Stimulated activated CD8-positive, alpha-beta memory T cell treated with anti-CD3 and anti-CD28 coated beads, Interleukin-4, amount 100 ng/mL, for 48 hours (primary cell): ENCODE measurements at regions not wholly inside any gene's neighbourhood (a gene's known extent, or its start where the extent isn't known, plus 50 kb on each side); places are given as distances from the start of the nearest gene placed in this dataset.

Experiments
- DNase-seq: peaks from one replicate; pipeline ENCODE4 v3.0.0-alpha.2; 2020

- no peak for DNase-seq
Measured at GRCh38 chr2:150971910-150972309, 289.8 kb downstream of the RBM43 start.

- DNase-seq, result no peak
Measured at GRCh38 chr2:150963336-150963735, 298.3 kb downstream of the RBM43 start.

- DNase-seq, result no peak
Measured at GRCh38 chr2:150955231-150955630, 306.4 kb downstream of the RBM43 start.

- DNase-seq, result no peak
Measured at GRCh38 chr2:150946831-150947230, 314.8 kb downstream of the RBM43 start.

- no peak for DNase-seq
Measured at GRCh38 chr2:150944315-150944714, 317.3 kb downstream of the RBM43 start.

GRCh38 chr2:150939087-150939486 lies 322.6 kb downstream of the RBM43 start:
- DNase-seq, result no peak

- DNase-seq, result no peak
Measured at GRCh38 chr2:150938527-150938926, 323.1 kb downstream of the RBM43 start.

GRCh38 chr2:150937030-150937429 lies 324.6 kb downstream of the RBM43 start:
- no peak for DNase-seq

GRCh38 chr2:150931451-150931850 lies 330.2 kb downstream of the RBM43 start:
- no peak for DNase-seq

GRCh38 chr2:150925611-150926010 lies 336.1 kb downstream of the RBM43 start:
- DNase-seq, result no peak

GRCh38 chr2:150924878-150925277 lies 336.8 kb downstream of the RBM43 start:
- DNase-seq, result no peak

- no peak for DNase-seq
Measured at GRCh38 chr2:150919901-150920300, 341.8 kb downstream of the RBM43 start.

GRCh38 chr2:150917961-150918713 lies 343.5 kb downstream of the RBM43 start:
- DNase-seq, result no peak

GRCh38 chr2:150916467-150917396 lies 344.9 kb downstream of the RBM43 start:
- DNase-seq, result no peak

GRCh38 chr2:150911766-150912280 lies 349.8 kb downstream of the RBM43 start:
- DNase-seq, result no peak

GRCh38 chr2:150909613-150910012 lies 352.1 kb downstream of the RBM43 start:
- no peak for DNase-seq

GRCh38 chr2:150909090-150909489 lies 352.6 kb downstream of the RBM43 start:
- DNase-seq, result no peak

- no peak for DNase-seq
Measured at GRCh38 chr2:150907466-150907865, 354.2 kb downstream of the RBM43 start.

- DNase-seq, result no peak
Measured at GRCh38 chr2:150903461-150903860, 358.2 kb downstream of the RBM43 start.

- no peak for DNase-seq
Measured at GRCh38 chr2:150903055-150903454, 358.6 kb downstream of the RBM43 start.

- DNase-seq, result no peak
Measured at GRCh38 chr2:150900913-150901312, 360.8 kb downstream of the RBM43 start.

GRCh38 chr2:150895968-150896367 lies 365.7 kb downstream of the RBM43 start:
- DNase-seq, result no peak

- DNase-seq, result no peak
Measured at GRCh38 chr2:150889141-150889540, 372.5 kb downstream of the RBM43 start.

- DNase-seq, result no peak
Measured at GRCh38 chr2:150888337-150888736, 373.3 kb downstream of the RBM43 start.
